Esophagus muscularis mucosa (tissue), 4 donors: ENCODE measurements at regions not wholly inside any gene's neighbourhood (a gene's known extent, or its start where the extent isn't known, plus 50 kb on each side); places are given as distances from the start of the nearest gene placed in this dataset.

Experiments
- DNase-seq: peaks from one replicate; pipeline ENCODE4 v3.0.0-alpha.2; 2017; ENCODE audit errors: extremely low spot score
- H3K27ac ChIP-seq, 4 donors: fragments of 200-600 bp; sonication (generic); replicated peaks in 1 of 4; 1 replicate in 3 of 4; 2 replicates in 1 of 4; pipeline ENCODE4 v1.5.1; 2016 to 2019; ENCODE audit warnings: mild to moderate bottlenecking in 1 of 4
- H3K27me3 ChIP-seq, 4 donors: fragments of 200-600 bp; sonication (generic); one replicate each; pipeline versions ENCODE4 v1.5.1 to v1.6.0; 2016 to 2019
- H3K36me3 ChIP-seq, 4 donors: fragments of 200-600 bp; sonication (generic); one replicate each; pipeline ENCODE4 v1.5.1; 2016 to 2019
- H3K4me1 ChIP-seq, 4 donors: fragments of 200-600 bp; sonication (generic); one replicate each; pipeline ENCODE4 v1.5.1; 2016 to 2019
- H3K4me3 ChIP-seq, 4 donors: fragments of 200-600 bp; sonication (generic); 1 replicate in 2 of 4; 2 replicates in 2 of 4; pipeline ENCODE4 v1.5.1; 2016 to 2019; ENCODE audit warnings: mild to moderate bottlenecking in 4 of 4, moderate library complexity in 1 of 4
- H3K9me3 ChIP-seq, 4 donors: fragments of 200-600 bp; sonication (generic); 1 replicate in 3 of 4; 2 replicates in 1 of 4; pipeline ENCODE4 v1.5.1; 2016 to 2019
- CTCF ChIP-seq, 3 experiments: fragments of 200-600 bp in 2 of 3; fragments of 450-650 bp in 1 of 3; sonication (generic) in 2 of 3; IDR thresholded peaks; one replicate each; pipeline ENCODE4 v1.5.1; 2017 to 2019; ENCODE audit warnings: antibody characterized with exemption in 3 of 3, mild to moderate bottlenecking in 2 of 3, moderate library complexity in 1 of 3
- EP300 ChIP-seq: sonication (generic); formaldehyde crosslinking; IDR thresholded peaks from one replicate; pipeline ENCODE4 v1.6.1; 2017; ENCODE audit warnings: antibody characterized with exemption
- POLR2A ChIP-seq: fragments of 450-650 bp; IDR thresholded peaks from one replicate; pipeline ENCODE4 v1.6.1; 2017; ENCODE audit warnings: antibody characterized with exemption, moderate library complexity, mild to moderate bottlenecking, low read depth
- POLR2AphosphoS5 ChIP-seq, 2 donors: sonication (generic); formaldehyde crosslinking; IDR thresholded peaks; one replicate each; pipeline ENCODE4 v1.6.1; 2017; ENCODE audit warnings: antibody characterized with exemption in 2 of 2
- WGBS: methylation state at CpG from one replicate; pipeline ENCODE4 v1.1.5; 2018; 5-methylcytosine and 5-hydroxymethylcytosine counted together
- intact Hi-C: fragments of 100-400 bp; cut with DNase I; formaldehyde crosslinking; loops from one replicate; pipeline ENCODE4 v1.15.1; 2023

- 91% methylated on average over 35 of the region's 36 CpGs for WGBS
- no peak overlapping the region for H3K4me3 ChIP-seq
- intact Hi-C loops = no loop called here
- H3K27me3 ChIP-seq = no peaks in the 10 kb centered on the region
- DNase-seq = no peak
- H3K27ac ChIP-seq = no peak overlapping the region
- TF ChIP-seq POLR2AphosphoS5 (IDR thresholded peaks at IDR 0.05) = no peak
- no peak for TF ChIP-seq CTCF (IDR thresholded peaks at IDR 0.05)
- TF ChIP-seq EP300 = no peak
- TF ChIP-seq POLR2A = no peak
- H3K4me1 ChIP-seq = peaks cover 0 to 4% (median 1%) of the 10 kb centered on the region in 4 donors
- no peaks in the 10 kb centered on the region for H3K36me3 ChIP-seq
- peaks cover 0 to 7% (median 2%) of the 10 kb centered on the region in 4 donors for H3K9me3 ChIP-seq
Observed at GRCh38 chr15:31452595-31453557, 126.2 kb downstream of the KLF13 start.

GRCh38 chr15:31453558-31454318 is 127.1 kb downstream of the KLF13 start:
- peaks cover 0 to 4% (median 2%) of the 10 kb centered on the region in 4 donors for H3K4me1 ChIP-seq
- WGBS = 96% methylated on average over 29 of the region's 29 CpGs
- no peaks in the 10 kb centered on the region for H3K27me3 ChIP-seq
- H3K27ac ChIP-seq = no peak overlapping the region
- TF ChIP-seq POLR2A = no peak
- intact Hi-C loops = no loop called here
- H3K9me3 ChIP-seq = peaks cover 0 to 7% (median 2%) of the 10 kb centered on the region in 4 donors
- DNase-seq = no peak
- no peaks in the 10 kb centered on the region for H3K36me3 ChIP-seq
- H3K4me3 ChIP-seq = no peak overlapping the region

GRCh38 chr15:31455499-31455898 is 128.9 kb downstream of the KLF13 start:
- intact Hi-C loops = no loop called here
- no peak overlapping the region for H3K4me3 ChIP-seq
- 91% methylated on average over 1 of the region's 1 CpG for WGBS
- peaks cover 0 to 7% (median 2%) of the 10 kb centered on the region in 4 donors for H3K9me3 ChIP-seq
- no peaks in the 10 kb centered on the region for H3K36me3 ChIP-seq
- H3K4me1 ChIP-seq = peaks cover 0 to 4% (median 2%) of the 10 kb centered on the region in 4 donors
- no peak overlapping the region for H3K27ac ChIP-seq
- TF ChIP-seq POLR2AphosphoS5 (IDR thresholded peaks at IDR 0.05) (no peak), POLR2A (no peak), CTCF (IDR thresholded peaks at IDR 0.05) (no peak), EP300 (no peak)
- no peaks in the 10 kb centered on the region for H3K27me3 ChIP-seq
- DNase-seq = no peak

GRCh38 chr15:31456354-31457060 is 129.9 kb downstream of the KLF13 start:
- H3K4me1 ChIP-seq = peaks cover 0 to 4% (median 3%) of the 10 kb centered on the region in 4 donors
- TF ChIP-seq POLR2AphosphoS5 (IDR thresholded peaks at IDR 0.05) (no peak), CTCF (IDR thresholded peaks at IDR 0.05) (no peak), EP300 (no peak), POLR2A (no peak)
- no peak for DNase-seq
- H3K9me3 ChIP-seq = peaks cover 0 to under 1% (median 0%) of the 10 kb centered on the region in 4 donors
- intact Hi-C loops = no loop called here
- 84% methylated on average over 8 of the region's 8 CpGs for WGBS
- no peak overlapping the region for H3K4me3 ChIP-seq
- H3K27me3 ChIP-seq = no peaks in the 10 kb centered on the region
- no peaks in the 10 kb centered on the region for H3K36me3 ChIP-seq
- no peak overlapping the region for H3K27ac ChIP-seq
